ENCODE measurements at regions not wholly inside any gene's neighbourhood (a gene's known extent, or its start where the extent isn't known, plus 50 kb on each side); places are given as distances from the start of the nearest gene placed in this dataset.

DNA sequence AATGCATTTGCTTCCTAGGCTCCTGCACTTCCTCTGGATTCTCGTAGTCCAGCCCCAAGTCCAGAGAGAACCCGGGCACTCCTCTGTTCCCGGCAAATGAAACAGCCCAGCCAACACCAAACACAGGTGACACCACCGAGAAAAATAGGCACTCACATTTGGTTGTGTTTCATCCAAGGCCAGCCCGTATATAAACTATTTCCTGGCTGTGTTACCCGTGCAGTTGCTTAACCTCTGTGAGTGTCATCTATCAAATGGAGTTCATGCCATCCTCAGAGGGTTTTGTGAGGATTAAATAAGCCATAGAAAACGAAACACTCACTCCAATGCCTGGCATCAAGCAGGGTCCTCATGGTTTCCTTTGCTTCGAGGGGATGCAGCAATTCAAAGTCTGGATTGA lies 115.2 kb downstream of the BOD1 start:
- FAIRE-seq, result no peak
- Histone ChIP-seq H3K36me3 (ENCODE audit: control insufficient read depth, insufficient read depth, low read length) (no peaks in the 10 kb centered on the region), H3K4me3 (ENCODE audit: low read depth, low read length) (no peak overlapping the region), H3K27me3 (ENCODE audit: control insufficient read depth, insufficient read depth, low read length) (no peaks in the 10 kb centered on the region)
- no peak for DNase-seq (ENCODE audit: low read depth)
- TF ChIP-seq, protein P1, sequence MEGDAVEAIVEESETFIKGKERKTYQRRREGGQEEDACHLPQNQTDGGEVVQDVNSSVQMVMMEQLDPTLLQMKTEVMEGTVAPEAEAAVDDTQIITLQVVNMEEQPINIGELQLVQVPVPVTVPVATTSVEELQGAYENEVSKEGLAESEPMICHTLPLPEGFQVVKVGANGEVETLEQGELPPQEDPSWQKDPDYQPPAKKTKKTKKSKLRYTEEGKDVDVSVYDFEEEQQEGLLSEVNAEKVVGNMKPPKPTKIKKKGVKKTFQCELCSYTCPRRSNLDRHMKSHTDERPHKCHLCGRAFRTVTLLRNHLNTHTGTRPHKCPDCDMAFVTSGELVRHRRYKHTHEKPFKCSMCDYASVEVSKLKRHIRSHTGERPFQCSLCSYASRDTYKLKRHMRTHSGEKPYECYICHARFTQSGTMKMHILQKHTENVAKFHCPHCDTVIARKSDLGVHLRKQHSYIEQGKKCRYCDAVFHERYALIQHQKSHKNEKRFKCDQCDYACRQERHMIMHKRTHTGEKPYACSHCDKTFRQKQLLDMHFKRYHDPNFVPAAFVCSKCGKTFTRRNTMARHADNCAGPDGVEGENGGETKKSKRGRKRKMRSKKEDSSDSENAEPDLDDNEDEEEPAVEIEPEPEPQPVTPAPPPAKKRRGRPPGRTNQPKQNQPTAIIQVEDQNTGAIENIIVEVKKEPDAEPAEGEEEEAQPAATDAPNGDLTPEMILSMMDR (IDR thresholded peaks at IDR 0.05; ENCODE audit: insufficient read depth, low read length, severe bottlenecking), result no peak

GRCh38 chr5:173500213-173500560 lies 116.3 kb downstream of the BOD1 start:
- FAIRE-seq (no peak), DNase-seq (ENCODE audit: low read depth) (no peak)
- TF ChIP-seq, protein P1 (IDR thresholded peaks at IDR 0.05; ENCODE audit: insufficient read depth, low read length, severe bottlenecking), result no peak
- no peaks in the 10 kb centered on the region for H3K36me3 ChIP-seq (ENCODE audit: control insufficient read depth, insufficient read depth, low read length)
- H3K27me3 ChIP-seq (ENCODE audit: control insufficient read depth, insufficient read depth, low read length), result no peaks in the 10 kb centered on the region
- no peak overlapping the region for H3K4me3 ChIP-seq (ENCODE audit: low read depth, low read length)

GRCh38 chr5:173499471-173500212 lies 116.8 kb downstream of the BOD1 start:
- DNase-seq (ENCODE audit: low read depth), result no peak
- FAIRE-seq, result no peak
- Histone ChIP-seq H3K36me3 (ENCODE audit: control insufficient read depth, insufficient read depth, low read length) (no peaks in the 10 kb centered on the region), H3K27me3 (ENCODE audit: control insufficient read depth, insufficient read depth, low read length) (no peaks in the 10 kb centered on the region), H3K4me3 (ENCODE audit: low read depth, low read length) (no peak overlapping the region)
- TF ChIP-seq, protein P1 (IDR thresholded peaks at IDR 0.05; ENCODE audit: insufficient read depth, low read length, severe bottlenecking), result no peak

- no peaks in the 10 kb centered on the region for H3K36me3 ChIP-seq (ENCODE audit: control insufficient read depth, insufficient read depth, low read length)
- DNase-seq (ENCODE audit: low read depth) (no peak), FAIRE-seq (peak; percentile 55)
- TF ChIP-seq, protein P1 (IDR thresholded peaks at IDR 0.05; ENCODE audit: insufficient read depth, low read length, severe bottlenecking), result no peak
- H3K4me3 ChIP-seq (ENCODE audit: low read depth, low read length), result no peak overlapping the region
- no peaks in the 10 kb centered on the region for H3K27me3 ChIP-seq (ENCODE audit: control insufficient read depth, insufficient read depth, low read length)
Measured at GRCh38 chr5:173498739-173499470, 117.5 kb downstream of the BOD1 start.

GRCh38 chr5:173498286-173498685 lies 118.2 kb downstream of the BOD1 start:
- Histone ChIP-seq H3K27me3 (ENCODE audit: control insufficient read depth, insufficient read depth, low read length) (no peaks in the 10 kb centered on the region), H3K36me3 (ENCODE audit: control insufficient read depth, insufficient read depth, low read length) (no peaks in the 10 kb centered on the region), H3K4me3 (ENCODE audit: low read depth, low read length) (no peak overlapping the region)
- TF ChIP-seq, protein P1 (IDR thresholded peaks at IDR 0.05; ENCODE audit: insufficient read depth, low read length, severe bottlenecking), result no peak
- no peak for FAIRE-seq
- no peak for DNase-seq (ENCODE audit: low read depth)
